NT2/D1 (cell line): ENCODE measurements at regions not wholly inside any gene's neighbourhood (a gene's known extent, or its start where the extent isn't known, plus 50 kb on each side); places are given as distances from the start of the nearest gene placed in this dataset.

Experiments used
- SUZ12 ChIP-seq: IDR thresholded peaks from 2 replicates; pipeline ENCODE4 v1.6.1; 2011; ENCODE audit not compliant: insufficient read length, insufficient read depth; ENCODE audit errors: extremely low read depth
- YY1 ChIP-seq: IDR thresholded peaks from 2 replicates; pipeline ENCODE4 v1.6.1; 2011; ENCODE audit not compliant: insufficient read length, insufficient read depth
- ZNF274 ChIP-seq: IDR thresholded peaks from 2 replicates; pipeline ENCODE4 v1.6.1; 2011; ENCODE audit warnings: mild to moderate bottlenecking, low read depth, low read length

DNA sequence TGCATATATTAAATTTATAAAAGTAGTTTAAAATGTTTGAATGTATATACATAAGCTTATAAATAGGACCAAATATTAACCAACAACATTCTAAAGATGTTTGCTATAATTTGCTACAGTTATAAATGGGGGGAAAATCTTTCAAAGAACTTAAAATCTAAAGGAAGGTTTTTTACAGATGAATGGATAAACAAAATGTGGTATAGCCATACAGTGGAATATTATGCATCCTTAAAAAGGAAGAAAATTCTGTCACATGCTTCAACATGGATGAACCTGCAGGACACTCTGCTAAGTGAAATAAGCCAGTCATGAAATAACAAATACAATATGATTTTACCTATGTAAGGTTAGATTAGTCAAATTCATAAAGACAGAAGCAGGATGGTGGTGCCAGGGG is 75.8 kb downstream of the TMEM17 start:
- TF ChIP-seq YY1 (no peak), SUZ12 (no peak), ZNF274 (no peak)
